H9 (cell line): ENCODE measurements at regions not wholly inside any gene's neighbourhood (a gene's known extent, or its start where the extent isn't known, plus 50 kb on each side); places are given as distances from the start of the nearest gene placed in this dataset.

ENCODE experiments used
- DNase-seq: peaks from one replicate; pipeline ENCODE4 v3.0.0-alpha.2; 2017
- H2AFZ ChIP-seq: one replicate; pipeline ENCODE4 v1.6.1; 2013; ENCODE audit warnings: mild to moderate bottlenecking, low read length, control low read depth, moderate library complexity
- H2AK5ac ChIP-seq: 2 replicates; pipeline ENCODE4 v1.6.1; 2013; ENCODE audit warnings: low read length, control low read depth, mixed read lengths; ENCODE audit not compliant: insufficient read length
- H2BK120ac ChIP-seq: one replicate; pipeline ENCODE4 v1.6.1; 2013; ENCODE audit warnings: low read depth, mild to moderate bottlenecking, low read length, control low read depth, inconsistent platforms; ENCODE audit not compliant: poor library complexity, severe bottlenecking
- H2BK12ac ChIP-seq: 2 replicates; pipeline ENCODE4 v1.6.1; 2013; ENCODE audit warnings: low read length, control low read depth, mixed read lengths, low read depth; ENCODE audit not compliant: insufficient read length
- H2BK15ac ChIP-seq: 2 replicates; pipeline ENCODE4 v1.6.1; 2013; ENCODE audit warnings: low read depth, low read length, control low read depth
- H2BK20ac ChIP-seq: one replicate; pipeline ENCODE4 v1.6.1; 2013; ENCODE audit warnings: low read depth, mild to moderate bottlenecking, low read length, control low read depth, inconsistent platforms; ENCODE audit not compliant: poor library complexity, severe bottlenecking
- H2BK5ac ChIP-seq: 2 replicates; pipeline ENCODE4 v1.6.1; 2013; ENCODE audit warnings: low read length, control low read depth, mixed read lengths; ENCODE audit not compliant: insufficient read length
- H3K14ac ChIP-seq: 2 replicates; pipeline ENCODE4 v1.6.1; 2013; ENCODE audit warnings: low read length, control low read depth; ENCODE audit not compliant: insufficient read depth
- H3K18ac ChIP-seq: 2 replicates; pipeline ENCODE4 v1.6.1; 2013; ENCODE audit warnings: low read depth, mild to moderate bottlenecking, mixed read lengths, low read length, control low read depth; ENCODE audit not compliant: insufficient read length
- H3K23ac ChIP-seq: 2 replicates; pipeline ENCODE4 v1.6.1; 2013; ENCODE audit warnings: low read length, control low read depth, mixed read lengths, low read depth; ENCODE audit not compliant: insufficient read length
- H3K23me2 ChIP-seq: 2 replicates; pipeline ENCODE4 v1.6.1; 2013; ENCODE audit warnings: low read depth, mild to moderate bottlenecking, mixed read lengths, low read length, control low read depth; ENCODE audit not compliant: insufficient read length, poor library complexity, severe bottlenecking
- H3K27ac ChIP-seq: 2 replicates; pipeline ENCODE4 v1.5.1; 2013; ENCODE audit warnings: low read length, control low read depth, mixed read lengths, low read depth; ENCODE audit not compliant: insufficient read length
- H3K27me3 ChIP-seq: 2 replicates; pipeline ENCODE4 v1.6.1; 2013; ENCODE audit warnings: low read length, control low read depth, inconsistent platforms; ENCODE audit not compliant: insufficient read depth
- H3K4ac ChIP-seq: 2 replicates; pipeline ENCODE4 v1.6.1; 2013; ENCODE audit warnings: low read depth, mild to moderate bottlenecking, control low read depth, inconsistent platforms, low read length, moderate library complexity
- H3K4me1 ChIP-seq: 2 replicates; pipeline ENCODE4 v1.6.1; 2013; ENCODE audit warnings: low read length, control low read depth, inconsistent platforms; ENCODE audit not compliant: insufficient read depth
- H3K4me2 ChIP-seq: 2 replicates; pipeline ENCODE4 v1.6.1; 2013; ENCODE audit warnings: low read length, control low read depth, mixed read lengths; ENCODE audit not compliant: insufficient read length, insufficient read depth
- H3K56ac ChIP-seq: 2 replicates; pipeline ENCODE4 v1.6.1; 2013; ENCODE audit warnings: low read depth, mild to moderate bottlenecking, mixed read lengths, low read length, control low read depth; ENCODE audit not compliant: insufficient read length
- H3K79me1 ChIP-seq: 2 replicates; pipeline ENCODE4 v1.6.1; 2013; ENCODE audit warnings: low read depth, mild to moderate bottlenecking, moderate library complexity, low read length, control low read depth, inconsistent platforms; ENCODE audit not compliant: insufficient read depth, poor library complexity, severe bottlenecking
- H3K79me2 ChIP-seq: 2 replicates; pipeline ENCODE4 v1.6.1; 2013; ENCODE audit warnings: low read length, control low read depth, inconsistent platforms; ENCODE audit not compliant: insufficient read depth
- H3K9ac ChIP-seq: 2 replicates; pipeline ENCODE4 v1.6.1; 2013; ENCODE audit warnings: low read length, control low read depth, mixed read lengths; ENCODE audit not compliant: insufficient read length; ENCODE audit errors: extremely low read depth
- H3K9me3 ChIP-seq: one replicate; pipeline ENCODE4 v1.6.1; 2013; ENCODE audit warnings: low read depth, low read length, inconsistent platforms; ENCODE audit not compliant: control insufficient read depth
- H3T11ph ChIP-seq: one replicate; pipeline ENCODE4 v1.6.1; 2013; ENCODE audit warnings: mild to moderate bottlenecking, low read length, control low read depth, inconsistent platforms
- H4K20me1 ChIP-seq: one replicate; pipeline ENCODE4 v1.6.1; 2013; ENCODE audit not compliant: control insufficient read depth, insufficient read length, insufficient read depth
- H4K5ac ChIP-seq: 2 replicates; pipeline ENCODE4 v1.6.1; 2013; ENCODE audit warnings: low read depth, mild to moderate bottlenecking, mixed read lengths, low read length, control low read depth; ENCODE audit not compliant: insufficient read length
- H4K8ac ChIP-seq: replicated peaks from 2 replicates; pipeline ENCODE4 v1.6.1; 2013; ENCODE audit warnings: low read length, control low read depth, mixed read lengths, low read depth; ENCODE audit not compliant: insufficient read length
- H4K91ac ChIP-seq: 2 replicates; pipeline ENCODE4 v1.6.1; 2013; ENCODE audit warnings: low read depth, mild to moderate bottlenecking, moderate library complexity, mixed read lengths, low read length, control low read depth; ENCODE audit not compliant: insufficient read length
- H3K27ac Mint-ChIP-seq, 3 experiments: 2 replicates in 2 of 3; 3 replicates in 1 of 3; pipeline ENCODE4 v1.8.0; 2020 to 2021; ENCODE audit warnings: mixed read lengths in 3 of 3, mild to moderate bottlenecking in 1 of 3, moderate library complexity in 1 of 3
- H3K27me3 Mint-ChIP-seq: 2 replicates; pipeline ENCODE4 v1.8.0; 2021; ENCODE audit warnings: low read depth, mild to moderate bottlenecking, moderate library complexity, mixed read lengths
- H3K36me3 Mint-ChIP-seq, 3 experiments: 2 replicates in 2 of 3; 3 replicates in 1 of 3; pipeline ENCODE4 v1.8.0; 2020 to 2021; ENCODE audit warnings: low read depth in 3 of 3, mixed read lengths in 3 of 3; ENCODE audit not compliant: insufficient read depth in 1 of 3
- H3K4me1 Mint-ChIP-seq, 2 experiments: 2 replicates each; pipeline ENCODE4 v1.8.0; 2020; ENCODE audit warnings: mixed read lengths in 2 of 2
- H3K4me3 Mint-ChIP-seq, 2 experiments: 2 replicates in 1 of 2; 3 replicates in 1 of 2; pipeline ENCODE4 v1.8.0; 2020 to 2021; ENCODE audit warnings: mild to moderate bottlenecking in 2 of 2, mixed read lengths in 2 of 2, moderate library complexity in 1 of 2
- H3K9me3 Mint-ChIP-seq, 2 experiments: 2 replicates in 1 of 2; 3 replicates in 1 of 2; pipeline ENCODE4 v1.8.0; 2020; ENCODE audit warnings: mild to moderate bottlenecking in 2 of 2, mixed read lengths in 2 of 2, moderate library complexity in 1 of 2
- WGBS: extraction: QIAGEN DNeasy Blood & Tissue Kit; methylation state at CpG from one replicate; pipeline ENCODE4 v1.1.7; 2013; ENCODE audit warnings: missing lambda C conversion rate, low lambda C conversion rate, mixed read lengths; ENCODE audit not compliant: insufficient read length; ENCODE audit errors: extremely low coverage; 5-methylcytosine and 5-hydroxymethylcytosine counted together
- TF ChIP-seq, protein P1 (sequence below): fragments of 200-600 bp; sonication (generic); conservative IDR thresholded peaks from 3 replicates; pipeline ENCODE4 v1.8.0; 2021; ENCODE audit warnings: antibody characterized with exemption, mild to moderate bottlenecking

DNA sequence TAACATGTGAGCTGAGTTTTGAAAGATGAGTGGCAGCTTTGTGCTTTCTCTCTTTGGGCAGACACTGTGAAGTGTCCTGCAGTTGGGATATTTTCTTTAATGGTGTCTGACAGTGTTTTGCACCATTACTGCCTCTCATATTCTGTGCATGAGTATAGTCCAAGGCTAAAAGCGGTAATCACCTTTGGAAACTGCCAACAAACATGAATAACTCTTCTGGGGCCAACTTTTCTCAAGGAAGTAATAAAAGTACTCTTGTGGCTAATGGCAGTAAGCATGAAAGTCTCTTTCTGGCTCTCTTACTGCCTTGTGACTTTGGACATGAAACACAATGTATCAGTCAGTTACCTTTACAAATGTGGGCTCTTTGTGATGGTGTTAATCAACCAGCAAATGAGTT is 91.7 kb upstream of the SOX4 start:
- Mint-ChIP-seq H3K4me1 (peaks cover 5 to 8% of the 10 kb centered on the region in 2 experiments; a peak in 3 of 4 replicates), H3K9me3 (no peaks in the 10 kb centered on the region; a peak in 1 of 5 replicates), H3K27ac (no peak overlapping the region), H3K4me3 (no peak overlapping the region), H3K36me3 (no peaks in the 10 kb centered on the region; a peak in 1 of 7 replicates), H3K27me3 (no peaks in the 10 kb centered on the region)
- Histone ChIP-seq H3T11ph (no peak overlapping the region), H3K27ac (no peak overlapping the region), H3K4me1 (no peaks in the 10 kb centered on the region), H4K5ac (no peak overlapping the region), H2AK5ac (no peak overlapping the region), H3K56ac (no peak overlapping the region), H3K27me3 (no peaks in the 10 kb centered on the region; the same call in 1 of the 2 replicates), H4K20me1 (no peaks in the 10 kb centered on the region), H3K23ac (no peak overlapping the region), H3K18ac (no peak overlapping the region), H3K23me2 (no peaks in the 10 kb centered on the region), H2BK20ac (no peak overlapping the region), H3K14ac (no peak overlapping the region), H2AFZ (no peak overlapping the region), H2BK120ac (no peak overlapping the region), H3K79me1 (no peaks in the 10 kb centered on the region), H3K4ac (no peak overlapping the region), H3K4me2 (no peak overlapping the region), H3K9me3 (no peaks in the 10 kb centered on the region), H4K91ac (no peak overlapping the region), H2BK15ac (no peak overlapping the region), H3K9ac (no peak overlapping the region), H3K79me2 (no peaks in the 10 kb centered on the region), H2BK5ac (no peak overlapping the region), H2BK12ac (no peak overlapping the region), H4K8ac (no peak overlapping the region)
- no CpG with 5 or more reads among the region's 1 CpG for WGBS
- TF ChIP-seq, protein P1, sequence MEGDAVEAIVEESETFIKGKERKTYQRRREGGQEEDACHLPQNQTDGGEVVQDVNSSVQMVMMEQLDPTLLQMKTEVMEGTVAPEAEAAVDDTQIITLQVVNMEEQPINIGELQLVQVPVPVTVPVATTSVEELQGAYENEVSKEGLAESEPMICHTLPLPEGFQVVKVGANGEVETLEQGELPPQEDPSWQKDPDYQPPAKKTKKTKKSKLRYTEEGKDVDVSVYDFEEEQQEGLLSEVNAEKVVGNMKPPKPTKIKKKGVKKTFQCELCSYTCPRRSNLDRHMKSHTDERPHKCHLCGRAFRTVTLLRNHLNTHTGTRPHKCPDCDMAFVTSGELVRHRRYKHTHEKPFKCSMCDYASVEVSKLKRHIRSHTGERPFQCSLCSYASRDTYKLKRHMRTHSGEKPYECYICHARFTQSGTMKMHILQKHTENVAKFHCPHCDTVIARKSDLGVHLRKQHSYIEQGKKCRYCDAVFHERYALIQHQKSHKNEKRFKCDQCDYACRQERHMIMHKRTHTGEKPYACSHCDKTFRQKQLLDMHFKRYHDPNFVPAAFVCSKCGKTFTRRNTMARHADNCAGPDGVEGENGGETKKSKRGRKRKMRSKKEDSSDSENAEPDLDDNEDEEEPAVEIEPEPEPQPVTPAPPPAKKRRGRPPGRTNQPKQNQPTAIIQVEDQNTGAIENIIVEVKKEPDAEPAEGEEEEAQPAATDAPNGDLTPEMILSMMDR, result no peak
- no peak for DNase-seq
